ENCODE measurements at regions not wholly inside any gene's neighbourhood (a gene's known extent, or its start where the extent isn't known, plus 50 kb on each side); places are given as distances from the start of the nearest gene placed in this dataset.

DNA sequence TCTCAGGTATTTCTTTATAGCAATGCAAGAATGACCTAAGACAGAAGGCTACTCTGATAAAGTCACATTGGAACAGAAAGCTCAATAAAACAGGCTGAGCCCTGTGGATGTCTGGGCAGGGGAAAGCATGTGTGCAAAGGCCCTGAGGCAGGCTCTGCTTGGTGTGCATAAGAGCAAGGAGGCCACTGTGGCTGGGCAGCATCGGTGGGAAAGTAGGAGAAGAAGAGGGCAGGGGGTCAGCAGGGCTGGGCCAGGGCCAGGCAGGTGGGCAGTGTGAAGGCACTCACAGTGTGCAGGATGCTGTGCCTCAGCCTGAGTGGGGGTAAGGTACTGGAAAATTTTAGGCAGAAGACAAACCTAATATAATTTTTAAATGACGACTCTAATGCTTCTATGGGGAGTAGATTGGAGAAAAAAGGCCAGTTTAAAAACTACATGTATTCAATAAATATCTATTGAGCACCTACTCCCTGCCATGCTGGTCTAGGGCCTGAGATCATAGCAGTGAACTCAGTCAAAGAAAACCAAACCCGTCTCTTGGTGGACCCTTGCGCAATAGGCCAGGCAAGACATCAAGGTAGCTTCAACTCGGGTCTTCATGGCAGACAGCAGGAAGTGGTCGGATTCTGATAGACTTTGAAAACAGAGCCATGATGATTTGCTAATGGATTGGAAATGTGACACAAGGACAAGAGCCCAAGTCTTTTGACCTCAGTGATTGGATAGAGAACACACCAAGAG, 572.3 kb downstream of the TCERG1L start:
- no peak overlapping the region for H3K23ac ChIP-seq (ENCODE audit: low read depth, low read length)
- H3K9me3 ChIP-seq (ENCODE audit: control insufficient read depth, insufficient read depth, low read length), result peaks cover 56% of the 10 kb centered on the region
- no peak overlapping the region for H2BK15ac ChIP-seq (ENCODE audit: low read depth, low read length)
- H3K56ac ChIP-seq (ENCODE audit: extremely low read depth, insufficient read depth, low read length), result no peak overlapping the region
- no peak overlapping the region for H3K27ac ChIP-seq (ENCODE audit: insufficient read depth, low read length)
- no peak overlapping the region for H3K4ac ChIP-seq (ENCODE audit: low read depth, low read length)
- no TSS peak for BruUV-seq (replicated peaks)
- no peak overlapping the region for H4K91ac ChIP-seq (ENCODE audit: insufficient read depth, low read depth, low read length)
- H2AK5ac ChIP-seq (ENCODE audit: low read depth, low read length), result no peak overlapping the region
- in situ Hi-C loops (cut with MboI; ENCODE audit: low sequenced_read_pairs), result no loop called here
- 72% methylated on average over 3 of the region's 6 CpGs; no CpG with 5 or more reads in 1 of the 2 experiments for WGBS, 2 experiments (ENCODE audit: extremely low coverage in 2 of 2, insufficient read length in 1 of 2)
- no peaks in the 10 kb centered on the region for H3K79me1 ChIP-seq (ENCODE audit: low read depth in 1 of 2, low read length in 2 of 2)
- H2BK120ac ChIP-seq (ENCODE audit: low read depth, low read length), result no peak overlapping the region
- H3K18ac ChIP-seq (ENCODE audit: low read depth, low read length), result no peak overlapping the region
- ATAC-seq (ENCODE audit: low read depth) (no peak), DNase-seq (no peak)
- POLR2A ChIA-PET (ENCODE audit: unreplicated experiment), result no interaction called here
- no peaks in the 10 kb centered on the region for H4K20me1 ChIP-seq (ENCODE audit: insufficient read depth, low read length)
- no peak overlapping the region for H3K9ac ChIP-seq (ENCODE audit: low read depth, low read length)
- dilution Hi-C loops (cut with HindIII; ENCODE audit: low sequenced_read_pairs, unreplicated experiment), result no loop called here
- H2AK9ac ChIP-seq (replicated peaks; ENCODE audit: low read depth, low read length, poor library complexity), result no peak overlapping the region
- no peak overlapping the region for H2BK5ac ChIP-seq (ENCODE audit: low read depth, low read length, poor library complexity, severe bottlenecking)
- no peak overlapping the region for H3K4me3 ChIP-seq (ENCODE audit: insufficient read depth, low read depth, low read length)
- no peak overlapping the region for H2AFZ ChIP-seq (replicated peaks; ENCODE audit: low read length, poor library complexity)
- no peaks in the 10 kb centered on the region for H3K36me3 ChIP-seq (ENCODE audit: control insufficient read depth, insufficient read depth, low read length)
- H3K27me3 ChIP-seq (ENCODE audit: control insufficient read depth, insufficient read depth, low read length), result no peaks in the 10 kb centered on the region
- CTCF ChIA-PET, result no interaction called here
- intact Hi-C loops (cut with micrococcal nuclease), result no loop called here
- H3K4me2 ChIP-seq (ENCODE audit: low read depth, low read length), result no peak overlapping the region
- H3K9me1 ChIP-seq (ENCODE audit: insufficient read depth, low read length), result no peaks in the 10 kb centered on the region
- no peak for TF ChIP-seq BHLHE40 (IDR thresholded peaks at IDR 0.05; ENCODE audit: low read depth, low read length)
- peak; percentile 71 for TF ChIP-seq CEBPB (IDR thresholded peaks at IDR 0.05; ENCODE audit: low read depth, low read length)
- no peak overlapping the region for H3K14ac ChIP-seq (replicated peaks; ENCODE audit: low read depth, low read length)
- no peak overlapping the region for H4K5ac ChIP-seq (ENCODE audit: low read depth, low read length)
- no peak overlapping the region for H4K8ac ChIP-seq (ENCODE audit: low read depth in 2 of 2, low read length in 2 of 2)
- H3K4me1 ChIP-seq (ENCODE audit: control insufficient read depth, insufficient read depth, low read length), result no peaks in the 10 kb centered on the region
- H2BK20ac ChIP-seq (ENCODE audit: low read depth, low read length), result no peak overlapping the region
